ENCODE measurements at regions not wholly inside any gene's neighbourhood (a gene's known extent, or its start where the extent isn't known, plus 50 kb on each side); places are given as distances from the start of the nearest gene placed in this dataset.

- TF ChIP-seq ZNF839 (CRISPR knock-in tag; IDR thresholded peaks at IDR 0.05; ENCODE audit: borderline replicate concordance) (no peak), CTCF (CRISPR knock-in tag; IDR thresholded peaks at IDR 0.05) (no peak), BRCA1 (CRISPR knock-in tag; IDR thresholded peaks at IDR 0.05) (no peak), EZH2 (conservative IDR thresholded peaks at IDR 0.05; ENCODE audit: low read depth, low read length) (no peak), ZNF274 (CRISPR knock-in tag; IDR thresholded peaks at IDR 0.05) (no peak), NR1H2 (CRISPR knock-in tag; IDR thresholded peaks at IDR 0.05; ENCODE audit: borderline replicate concordance, low read depth) (no peak), POLR2AphosphoS5 (IDR thresholded peaks at IDR 0.05; ENCODE audit: low read depth, low read length) (no peak), RBFOX2 (IDR thresholded peaks at IDR 0.05; ENCODE audit: low read depth, low read length) (no peak), ZFP36 (IDR thresholded peaks at IDR 0.05; ENCODE audit: borderline replicate concordance, low read depth, low read length, partially characterized antibody) (no peak)
Measured at GRCh38 chr2:236938126-236938525, 147.6 kb upstream of the COPS8 start.

All from HepG2 (cell line).